OCI-LY7 (cell line): ENCODE measurements at regions not wholly inside any gene's neighbourhood (a gene's known extent, or its start where the extent isn't known, plus 50 kb on each side); places are given as distances from the start of the nearest gene placed in this dataset.

ENCODE experiments used
- BruUV-seq: library from RNA; stranded (reverse); fragments of 400-500 nt; replicated peaks from 2 replicates; lab custom pipeline; 2021; lab: Mats Ljungman, UMichigan
- CTCF ChIA-PET: fragments of 300-600 bp; sonication (Branson Sonifier 250); formaldehyde crosslinking; loops from one replicate; lab custom pipeline; 2022; ENCODE audit warnings: antibody characterized with exemption; ENCODE audit not compliant: unreplicated experiment; lab: Charles Lee
- POLR2A ChIA-PET: fragments of 300-600 bp; sonication (Branson Sonifier 250); formaldehyde crosslinking; loops from one replicate; lab custom pipeline; 2022; ENCODE audit warnings: antibody characterized with exemption; lab: Charles Lee
- DNase-seq: peaks from one replicate; pipeline ENCODE4 v3.0.0-alpha.2; 2015; ENCODE audit warnings: low spot score
- H2AFZ ChIP-seq: fragments of 200-600 bp; sonication (generic), shearing (Covaris generic); 2 replicates; pipeline ENCODE4 v1.6.1; 2014; ENCODE audit warnings: mild to moderate bottlenecking, antibody characterized with exemption, low read length, moderate library complexity
- H3K27ac ChIP-seq: fragments of 200-600 bp; sonication (generic); 2 replicates; pipeline ENCODE4 v1.5.1; 2014; ENCODE audit warnings: mixed run types, low read depth, mild to moderate bottlenecking, moderate library complexity, low read length, inconsistent platforms; ENCODE audit not compliant: poor library complexity, severe bottlenecking
- H3K36me3 ChIP-seq: fragments of 200-600 bp; sonication (generic); 2 replicates; pipeline ENCODE4 v1.6.1; 2014; ENCODE audit warnings: mild to moderate bottlenecking, antibody characterized with exemption, low read length, moderate library complexity, mixed read lengths; ENCODE audit not compliant: insufficient read depth
- H3K4me1 ChIP-seq: fragments of 200-600 bp; sonication (generic); 2 replicates; pipeline ENCODE4 v1.5.1; 2014; ENCODE audit warnings: mild to moderate bottlenecking, low read length; ENCODE audit not compliant: insufficient read depth, poor library complexity, severe bottlenecking
- H3K4me2 ChIP-seq: fragments of 200-600 bp; sonication (generic); 2 replicates; pipeline ENCODE4 v1.6.1; 2014; ENCODE audit warnings: mild to moderate bottlenecking, low read length
- H3K4me3 ChIP-seq: fragments of 200-600 bp; sonication (generic); 2 replicates; pipeline ENCODE4 v1.5.1; 2014; ENCODE audit warnings: mild to moderate bottlenecking, low read depth, low read length; ENCODE audit not compliant: poor library complexity, severe bottlenecking
- H3K79me2 ChIP-seq: fragments of 200-600 bp; sonication (generic); 2 replicates; pipeline ENCODE4 v1.6.1; 2016; ENCODE audit warnings: low read depth, mild to moderate bottlenecking, low read length, moderate library complexity, mixed read lengths; ENCODE audit not compliant: insufficient read depth
- H3K9me2 ChIP-seq: fragments of 200-600 bp; sonication (generic); 2 replicates; pipeline ENCODE4 v1.6.1; 2016; ENCODE audit warnings: mild to moderate bottlenecking, low read length, mixed read lengths; ENCODE audit not compliant: insufficient read depth
- H3K9me3 ChIP-seq: fragments of 200-600 bp; sonication (generic); 2 replicates; pipeline ENCODE4 v1.6.1; 2014; ENCODE audit warnings: mild to moderate bottlenecking, mixed run types, low read length, mixed read lengths
- H4K20me1 ChIP-seq: fragments of 200-600 bp; sonication (generic); 2 replicates; pipeline ENCODE4 v1.6.1; 2014; ENCODE audit warnings: mild to moderate bottlenecking, antibody characterized with exemption, low read length, moderate library complexity, mixed read lengths; ENCODE audit not compliant: insufficient read depth
- CTCF ChIP-seq: fragments of 200-600 bp; sonication (generic); conservative IDR thresholded peaks from 2 replicates; pipeline ENCODE4 v1.5.1; 2014; ENCODE audit warnings: mild to moderate bottlenecking, antibody characterized with exemption, low read length, moderate library complexity, mixed read lengths
- EZH2phosphoT487 ChIP-seq: fragments of 200-600 bp; sonication (generic); IDR thresholded peaks from 2 replicates; pipeline ENCODE4 v1.6.1; 2018; ENCODE audit warnings: low read depth, borderline replicate concordance, mild to moderate bottlenecking, mixed run types, antibody characterized with exemption, low read length, moderate library complexity, mixed read lengths
- intact Hi-C: fragments of 100-400 bp; cut with micrococcal nuclease; formaldehyde crosslinking; loops from one replicate; pipeline ENCODE4 v1.10.0; 2022; ENCODE audit not compliant: unreplicated experiment

GRCh38 chr5:142225141-142225540, 99.7 kb downstream of the SPRY4 start:
- intact Hi-C loops, result no loop called here
- no TSS peak for BruUV-seq
- POLR2A ChIA-PET, result interaction anchor here (0.5 kb wide), 1 partner anchor 421 kb away, joined by 4 read pairs; no protein-coding TSS in a partner anchor

GRCh38 chr5:142222866-142223558, 101.8 kb downstream of the SPRY4 start:
- Histone ChIP-seq H3K4me3 (no peak overlapping the region), H2AFZ (no peak overlapping the region), H3K4me2 (peak overlapping the region; percentile 34), H4K20me1 (no peaks in the 10 kb centered on the region), H3K79me2 (no peaks in the 10 kb centered on the region), H3K4me1 (peaks cover 24% of the 10 kb centered on the region), H3K27ac (no peak overlapping the region), H3K9me3 (no peaks in the 10 kb centered on the region), H3K9me2 (no peaks in the 10 kb centered on the region), H3K36me3 (no peaks in the 10 kb centered on the region)
- ChIA-PET CTCF (no interaction called here), POLR2A (interaction anchor here (0.5 to 0.9 kb wide), 4 partner anchors 45 to 1828 kb away, joined by 3 to 5 read pairs (median 3); no protein-coding TSS in a partner anchor)
- BruUV-seq, result no TSS peak
- no peak for DNase-seq
- intact Hi-C loops, result loop anchor here (5.0 kb wide), 1 partner anchor 134 kb away; no protein-coding TSS in a partner anchor
- TF ChIP-seq CTCF, result no peak
- no peak for TF ChIP-seq EZH2phosphoT487

More at GRCh38 chr5:142225141-142225540, 99.7 kb downstream of the SPRY4 start:
- Histone ChIP-seq H3K4me1 (peaks cover 24% of the 10 kb centered on the region), H3K36me3 (no peaks in the 10 kb centered on the region), H3K79me2 (no peaks in the 10 kb centered on the region), H2AFZ (no peak overlapping the region), H3K4me3 (no peak overlapping the region), H3K27ac (no peak overlapping the region), H4K20me1 (no peaks in the 10 kb centered on the region), H3K9me3 (no peaks in the 10 kb centered on the region), H3K4me2 (no peak overlapping the region), H3K9me2 (no peaks in the 10 kb centered on the region)
- TF ChIP-seq CTCF (no peak), EZH2phosphoT487 (no peak)
- CTCF ChIA-PET, result no interaction called here
- no peak for DNase-seq

GRCh38 chr5:142222225-142222865, 102.5 kb downstream of the SPRY4 start:
- 0 out of 2 replicates have a peak overlapping the region, but pooled peaks have one; percentile 10 for H3K4me2 ChIP-seq
- H3K4me3 ChIP-seq, result no peak overlapping the region
- no TSS peak for BruUV-seq
- H3K9me3 ChIP-seq, result no peaks in the 10 kb centered on the region
- intact Hi-C loops, result loop anchor here (5.0 kb wide), 1 partner anchor 135 kb away; no protein-coding TSS in a partner anchor
- H3K4me1 ChIP-seq, result peaks cover 24% of the 10 kb centered on the region
- H3K79me2 ChIP-seq, result no peaks in the 10 kb centered on the region
- no peak for TF ChIP-seq EZH2phosphoT487
- no peak for TF ChIP-seq CTCF
- no peak for DNase-seq
- H2AFZ ChIP-seq, result no peak overlapping the region
- CTCF ChIA-PET, result no interaction called here
- no peak overlapping the region for H3K27ac ChIP-seq
- POLR2A ChIA-PET, result interaction anchor here (0.5 to 0.9 kb wide), 5 partner anchors 45 to 1827 kb away, joined by 3 to 5 read pairs (median 3); no protein-coding TSS in a partner anchor
- no peaks in the 10 kb centered on the region for H4K20me1 ChIP-seq
- H3K36me3 ChIP-seq, result no peaks in the 10 kb centered on the region
- H3K9me2 ChIP-seq, result no peaks in the 10 kb centered on the region
